ENCODE measurements at regions not wholly inside any gene's neighbourhood (a gene's known extent, or its start where the extent isn't known, plus 50 kb on each side); places are given as distances from the start of the nearest gene placed in this dataset.

DNA sequence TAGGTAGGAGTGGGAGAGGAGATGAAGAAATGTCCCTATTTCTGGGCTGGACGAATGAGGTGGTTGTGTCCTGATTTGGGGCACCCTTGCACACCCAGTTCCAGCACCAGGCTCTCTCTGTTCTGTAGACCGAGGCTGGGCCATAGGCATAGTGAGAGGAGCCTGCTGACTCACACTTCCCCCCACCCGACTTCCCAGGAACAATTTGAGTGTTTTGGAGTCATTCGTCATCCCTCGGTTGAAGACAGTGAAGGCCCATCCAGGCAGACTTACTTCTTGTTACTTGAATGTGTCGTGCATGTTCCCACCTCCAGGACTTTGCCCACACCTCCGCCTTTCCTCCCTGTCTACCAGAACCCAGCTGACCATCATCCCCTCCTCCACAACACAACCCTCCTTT lies 179.1 kb downstream of the HAUS1 start:
- no peak for TF ChIP-seq CTCF (IDR thresholded peaks at IDR 0.05)
- no peak for TF ChIP-seq POLR2AphosphoS5 (IDR thresholded peaks at IDR 0.05; ENCODE audit: insufficient read depth in 1 of 2, low read depth in 1 of 2)

Data from vagina (tissue), 2 donors.